RCC 7860 (cell line): ENCODE measurements at regions not wholly inside any gene's neighbourhood (a gene's known extent, or its start where the extent isn't known, plus 50 kb on each side); places are given as distances from the start of the nearest gene placed in this dataset.
"Not testable (repeated sequence)": the region's sequence is repeated elsewhere in the genome, so short reads cannot be mapped to it uniquely, and the experiment has no call there.

Experiments used
- DNase-seq: peaks from one replicate; pipeline ENCODE4 v3.0.0-alpha.2; 2015; ENCODE audit warnings: low spot score
- FAIRE-seq: peaks from 2 replicates; lab custom pipeline; 2012; peaks lifted over from hg19 to GRCh38; lab: Jason Lieb, UNC

DNA sequence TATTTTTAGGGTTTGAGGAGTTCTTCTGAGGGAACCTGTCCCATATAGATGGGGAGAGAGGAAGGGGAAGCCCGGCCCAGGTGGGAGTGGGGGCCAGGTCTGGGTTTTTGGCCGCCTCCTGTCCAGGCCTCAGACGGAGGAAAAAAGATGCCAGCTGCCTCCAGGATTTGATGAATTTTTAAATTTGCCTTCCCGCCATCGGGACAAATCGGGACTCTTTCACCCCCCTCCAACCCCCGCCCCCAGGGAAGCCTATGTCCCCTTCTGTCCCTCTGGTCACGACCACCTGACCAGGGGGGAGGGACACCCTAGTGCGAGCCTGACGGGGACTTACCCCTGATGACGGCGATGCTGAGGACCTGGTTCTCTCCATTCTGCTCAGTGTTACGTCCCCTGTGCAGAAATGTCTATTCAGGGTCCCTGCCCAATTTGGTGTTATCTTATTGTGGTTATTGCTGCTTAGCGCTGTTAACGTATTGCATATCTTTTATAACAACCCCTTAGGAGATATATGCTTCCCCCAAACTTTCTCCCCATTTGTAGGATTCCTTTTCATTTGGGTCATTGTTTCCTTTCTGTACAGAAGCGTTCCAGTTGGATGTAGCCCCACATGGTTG is 115.9 kb upstream of the GRK3 start:
- DNase-seq (no peak), FAIRE-seq (no peak)

DNA sequence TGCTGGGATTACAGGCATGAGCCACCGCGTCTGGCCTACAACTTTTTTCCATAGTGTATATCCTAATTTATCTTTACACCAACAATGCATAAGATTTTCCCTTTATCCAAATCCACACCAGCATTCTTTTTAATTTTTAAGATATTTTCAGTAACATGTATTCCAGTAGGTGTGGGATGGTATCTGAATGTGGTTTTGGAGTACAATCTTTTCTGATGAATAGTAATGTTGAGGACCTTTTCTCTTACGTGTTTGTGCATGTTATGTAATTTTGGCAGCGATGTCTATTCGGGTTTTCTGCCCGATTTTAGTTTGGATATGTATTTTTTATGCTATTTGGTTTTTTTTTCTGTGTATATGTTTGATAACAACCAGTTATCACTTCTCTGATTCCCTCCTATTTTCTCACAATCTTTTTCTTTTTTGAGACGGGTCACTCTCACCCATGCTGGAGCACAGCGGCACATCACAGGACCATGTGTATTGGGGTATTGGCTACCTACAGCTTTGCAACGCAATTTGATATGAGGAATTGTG is 114.6 kb upstream of the GRK3 start:
- FAIRE-seq (no peak), DNase-seq (no peak)

DNA sequence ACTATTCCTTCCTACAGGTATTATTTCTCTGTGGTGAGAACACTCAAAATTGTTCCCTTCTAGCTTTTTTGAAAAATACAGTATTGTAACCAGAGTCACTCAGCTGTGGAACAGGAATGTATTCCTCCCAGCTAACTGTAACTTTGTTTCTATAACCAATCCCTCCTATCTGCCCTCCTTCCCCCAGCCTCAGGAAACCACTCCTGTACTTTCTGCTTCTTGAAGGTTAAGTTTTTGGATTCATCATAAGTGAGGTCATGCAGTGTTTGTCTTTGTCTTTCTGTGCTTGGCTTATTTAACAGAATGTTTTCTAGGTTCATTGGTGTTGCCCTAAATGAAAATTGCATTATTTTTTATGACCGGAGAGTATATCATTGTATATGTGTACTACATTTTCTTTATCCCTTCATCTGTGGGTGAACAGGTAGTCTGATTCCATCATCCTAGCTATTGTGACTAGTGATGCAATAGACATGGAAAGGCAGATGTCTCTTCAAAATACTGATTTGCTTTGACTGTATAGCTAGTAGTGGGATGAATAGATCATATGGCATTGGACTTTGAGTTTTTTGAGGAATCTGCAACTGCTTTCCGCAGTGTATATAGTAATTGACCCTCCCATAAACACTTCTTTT is 112.9 kb upstream of the GRK3 start:
- DNase-seq (no peak), FAIRE-seq (no peak)

DNA sequence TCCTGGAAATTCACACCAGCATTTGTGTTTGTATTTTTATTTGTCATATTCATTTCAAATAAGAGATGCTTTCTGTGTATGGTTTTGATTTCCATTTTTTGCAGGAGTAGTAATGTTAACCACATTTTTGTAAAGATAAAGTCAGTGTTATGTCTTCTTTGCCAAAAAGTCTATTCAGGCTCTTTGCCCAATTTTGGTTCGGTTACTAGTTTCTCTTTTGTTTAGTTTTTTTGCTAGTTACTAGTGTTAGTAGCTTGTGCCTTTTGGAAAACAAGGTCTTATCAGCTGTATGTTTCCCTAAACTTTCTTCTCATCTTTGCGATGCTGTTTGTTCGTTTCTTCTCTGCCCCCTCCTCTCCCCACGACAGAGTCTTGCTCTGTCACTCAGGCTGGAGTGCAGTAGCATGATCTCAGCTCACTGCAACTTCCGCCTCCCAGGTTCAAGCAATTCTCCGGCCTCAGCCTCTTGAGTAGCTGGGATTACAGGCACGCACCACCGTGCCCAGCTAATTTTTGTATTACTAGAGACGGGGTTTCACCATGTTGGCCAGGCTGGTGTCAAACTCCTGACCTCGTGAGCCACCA is 112.3 kb upstream of the GRK3 start:
- no peak for DNase-seq
- no peak for FAIRE-seq

DNA sequence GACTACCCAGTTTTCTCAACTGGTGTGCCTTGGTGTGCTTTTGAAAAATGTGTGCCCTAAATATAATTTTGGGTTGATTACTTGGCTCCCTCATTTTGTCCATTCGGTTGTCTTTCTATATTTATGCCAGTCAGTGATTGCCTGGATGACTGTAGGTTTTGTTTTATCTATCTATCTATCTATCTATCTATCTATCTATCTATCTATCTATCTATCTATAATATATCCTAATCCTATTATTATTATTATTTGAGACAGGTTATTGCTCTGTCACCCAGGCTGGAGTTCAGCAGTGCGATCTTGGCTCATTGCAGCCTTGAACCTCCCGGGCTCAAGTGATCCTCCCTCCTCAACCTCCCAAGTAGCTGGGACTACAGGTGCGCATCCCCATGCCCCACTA is 111.4 kb upstream of the GRK3 start:
- FAIRE-seq (no peak), DNase-seq (no peak)

DNA sequence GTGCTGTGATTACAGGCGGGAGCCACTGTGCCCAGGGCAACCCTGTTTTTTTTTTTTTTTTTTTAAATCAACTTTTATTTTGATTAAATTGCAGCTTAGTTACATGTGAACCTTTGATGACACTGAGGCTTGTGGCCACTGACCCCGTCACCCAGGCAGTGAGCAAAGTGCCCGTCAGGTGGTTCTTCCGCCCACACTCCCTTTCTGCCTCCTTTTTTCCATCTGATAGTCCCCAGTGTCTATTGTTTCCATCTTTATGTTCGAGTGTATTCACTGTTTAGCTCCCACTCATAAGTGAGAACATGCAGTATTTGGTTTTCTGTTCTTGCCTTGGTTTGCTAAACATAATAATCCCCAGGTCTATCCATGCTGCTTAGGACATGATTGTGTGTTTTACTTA is 110.9 kb upstream of the GRK3 start:
- no peak for FAIRE-seq

DNA sequence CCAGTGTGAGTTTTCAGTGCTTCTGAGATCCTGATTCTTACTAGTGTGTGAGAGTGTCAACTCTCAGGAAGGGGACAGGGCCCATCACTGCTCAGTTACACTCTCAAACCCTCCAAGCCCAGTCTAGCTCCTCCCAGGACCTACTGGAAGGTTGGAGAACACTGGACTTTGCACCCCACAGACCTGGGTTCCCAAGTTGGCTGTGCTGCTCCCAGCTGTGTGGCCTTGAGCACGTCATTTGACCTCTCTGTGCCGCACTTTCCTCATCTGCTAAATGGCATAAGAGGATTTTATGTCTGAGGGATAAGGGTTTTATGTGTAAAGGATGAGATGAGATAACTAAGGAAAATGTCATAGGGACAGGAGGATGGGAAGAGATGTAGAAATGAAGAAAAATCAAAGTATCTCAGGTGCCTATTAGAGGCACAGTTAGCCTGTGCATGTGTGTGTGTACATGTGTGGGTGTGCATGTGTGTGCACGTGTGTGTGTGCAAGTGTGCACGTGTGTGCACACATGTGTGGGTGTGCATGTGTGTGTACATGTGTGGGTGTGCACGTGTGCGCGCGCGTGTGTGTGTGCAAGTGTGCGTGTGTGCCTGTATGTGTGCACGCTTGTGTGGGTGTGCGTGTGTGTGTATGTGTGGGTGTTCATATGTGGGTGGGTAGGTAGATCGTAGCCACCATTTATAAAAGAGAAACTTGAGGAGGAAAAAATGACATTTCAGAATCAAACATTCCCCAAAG is 108.0 kb upstream of the GRK3 start:
- not testable (repeated sequence) for FAIRE-seq, DNase-seq

More for the DNA sequence above, 110.9 kb upstream of the GRK3 start:
- no peak for DNase-seq

DNA sequence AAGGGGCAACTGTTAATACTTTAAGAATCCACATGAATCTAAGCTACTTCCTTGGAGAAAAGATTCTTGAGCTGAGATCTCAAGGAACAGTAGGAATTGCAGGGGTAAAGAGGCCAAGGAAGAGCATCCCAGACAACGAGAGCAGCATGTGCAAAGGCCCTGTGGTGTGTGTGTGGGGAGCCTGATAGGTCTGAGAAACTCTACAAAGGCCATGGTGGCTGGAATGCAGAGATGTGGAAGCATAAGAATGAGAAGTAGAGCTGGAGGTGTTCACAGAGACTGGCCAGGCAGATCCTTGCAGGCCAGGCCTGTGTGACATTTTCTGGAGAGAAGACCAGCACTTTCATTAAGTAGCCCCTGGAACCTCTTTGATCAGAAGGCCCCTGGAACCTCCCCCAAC is 105.8 kb upstream of the GRK3 start:
- not testable (repeated sequence) for FAIRE-seq, DNase-seq

DNA sequence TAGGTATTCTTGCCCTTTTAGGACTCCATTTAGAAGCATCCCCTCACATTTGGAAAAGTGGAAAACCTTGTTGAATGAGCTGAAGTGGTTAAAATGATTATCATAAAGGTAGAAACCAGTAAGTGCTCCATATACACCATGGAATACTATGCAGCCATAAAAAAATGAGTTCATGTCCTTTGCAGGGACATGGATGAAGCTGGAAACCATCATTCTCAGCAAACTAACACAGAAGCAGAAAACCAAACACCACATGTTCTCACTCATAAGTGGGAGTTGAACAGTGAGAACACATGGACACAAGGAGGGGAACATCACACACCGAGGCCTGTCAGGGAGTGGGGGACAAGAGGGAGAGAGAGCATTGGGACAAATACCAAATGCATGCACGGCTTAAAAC is 103.8 kb upstream of the GRK3 start:
- DNase-seq, FAIRE-seq: not testable (repeated sequence)

DNA sequence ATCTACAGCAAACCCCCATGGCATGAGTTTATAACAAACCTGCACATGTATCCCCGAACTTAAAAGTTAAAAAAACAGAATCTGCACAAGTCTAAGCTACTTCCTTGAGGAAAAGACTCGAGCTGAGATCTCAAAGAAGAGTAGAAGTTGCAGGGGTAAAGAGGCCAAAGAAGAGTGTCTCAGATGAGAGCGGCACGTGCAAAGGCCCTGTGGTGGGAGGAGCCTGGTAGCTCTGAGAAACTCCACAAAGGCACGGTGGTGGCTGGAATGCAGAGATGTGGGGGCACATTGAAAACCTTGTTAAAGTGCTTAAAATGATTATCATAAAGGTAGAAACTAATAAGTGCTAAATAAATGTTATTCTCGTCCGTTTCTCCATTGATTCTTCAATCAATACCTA is 103.2 kb upstream of the GRK3 start:
- DNase-seq (no peak), FAIRE-seq (no peak)

DNA sequence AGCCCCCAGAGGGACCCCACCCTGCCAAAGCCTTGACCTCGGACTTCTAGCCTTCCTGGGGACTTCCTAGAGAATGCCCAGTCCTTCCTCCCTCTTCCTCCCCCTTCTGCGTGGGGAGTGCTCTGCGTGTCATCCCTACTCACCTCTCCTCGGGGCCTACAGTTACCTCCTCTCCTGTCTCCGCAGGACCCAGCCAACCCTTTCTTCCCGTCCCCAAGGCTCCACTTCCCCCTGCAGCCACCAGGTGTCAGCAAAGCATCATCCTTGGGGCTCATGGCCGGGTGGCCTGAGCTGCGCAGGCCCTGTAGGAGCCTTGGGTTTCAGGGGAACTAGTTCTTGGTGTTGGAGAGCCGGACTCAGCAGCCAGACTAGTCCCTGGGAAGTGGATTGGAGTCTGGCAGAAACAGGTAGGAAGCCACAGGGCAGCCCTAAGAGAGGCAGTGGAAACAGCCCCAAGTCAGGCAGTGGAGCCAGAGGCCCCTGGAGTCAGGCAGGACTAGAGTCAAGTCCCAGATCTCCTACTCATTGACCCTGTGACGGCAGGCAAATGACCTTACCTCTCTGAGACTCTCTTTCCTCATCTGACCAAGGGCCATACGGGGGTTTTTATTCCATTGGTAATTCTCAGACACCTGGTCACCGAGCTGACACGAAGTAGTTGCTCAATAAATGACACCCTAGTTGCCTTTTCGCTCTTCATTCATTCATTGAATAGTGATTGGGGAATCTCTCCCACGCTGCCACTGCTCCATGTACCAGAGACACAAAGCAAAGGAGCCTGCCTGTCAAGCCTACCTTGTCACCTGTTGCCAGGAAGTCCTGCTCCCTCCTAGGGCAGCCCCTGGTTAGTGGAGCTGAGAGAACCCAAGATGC is 101.8 kb upstream of the GRK3 start:
- FAIRE-seq, DNase-seq: not testable (repeated sequence)

DNA sequence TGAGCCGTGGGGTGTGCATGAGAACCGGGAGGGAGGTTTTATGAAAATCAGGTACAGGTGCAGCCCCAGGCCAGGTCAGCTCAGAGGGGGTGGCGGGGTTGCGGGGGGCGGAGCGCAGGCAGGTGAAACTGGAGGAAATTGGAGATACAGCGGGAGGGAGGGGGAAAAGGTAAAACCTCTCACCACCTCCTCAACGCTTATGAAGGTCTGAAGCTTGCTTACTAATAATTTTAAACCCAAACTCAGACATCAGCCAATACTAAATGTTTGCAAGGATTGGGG is 101.2 kb upstream of the GRK3 start:
- not testable (repeated sequence) for FAIRE-seq, DNase-seq

DNA sequence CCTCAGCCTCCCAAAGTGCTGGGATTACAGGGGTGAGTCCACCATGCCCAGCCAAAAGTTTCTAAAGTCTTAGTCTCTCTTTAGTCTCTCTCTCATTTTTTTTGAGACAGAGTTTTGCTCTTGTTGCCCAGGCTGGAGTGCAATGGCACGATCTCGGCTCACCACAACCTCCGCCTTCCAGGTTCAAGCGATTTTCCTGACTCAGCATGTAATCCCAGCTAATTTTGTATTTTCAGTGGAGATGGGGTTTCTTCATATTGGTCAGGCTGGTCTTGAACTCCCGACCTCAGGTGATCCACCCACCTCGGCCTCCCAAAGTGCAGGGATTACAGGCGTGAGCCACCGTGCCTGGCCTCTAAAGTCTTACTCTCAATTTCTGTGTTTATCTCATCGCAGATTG is 100.1 kb upstream of the GRK3 start:
- not testable (repeated sequence) for FAIRE-seq, DNase-seq

DNA sequence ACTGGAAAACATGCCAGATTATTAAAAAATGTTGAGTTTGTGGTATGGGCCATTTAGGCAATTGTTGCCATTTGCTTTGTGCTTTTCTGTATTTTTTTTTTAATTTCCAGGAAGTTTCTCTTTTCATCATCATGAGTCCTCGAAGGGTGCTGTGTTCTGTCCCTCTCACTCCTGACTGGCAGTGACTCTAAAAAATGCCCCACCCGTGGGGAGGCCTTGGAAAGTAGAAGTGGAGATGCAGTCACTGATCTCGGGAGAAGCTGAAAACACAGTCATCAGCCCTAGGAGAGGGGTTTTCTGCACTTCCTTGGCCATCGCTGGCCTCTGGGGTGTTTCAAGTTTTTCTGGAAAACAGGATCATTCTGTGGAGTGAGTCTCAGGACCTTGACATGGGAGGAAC is 98.5 kb upstream of the GRK3 start:
- FAIRE-seq: no peak

DNA sequence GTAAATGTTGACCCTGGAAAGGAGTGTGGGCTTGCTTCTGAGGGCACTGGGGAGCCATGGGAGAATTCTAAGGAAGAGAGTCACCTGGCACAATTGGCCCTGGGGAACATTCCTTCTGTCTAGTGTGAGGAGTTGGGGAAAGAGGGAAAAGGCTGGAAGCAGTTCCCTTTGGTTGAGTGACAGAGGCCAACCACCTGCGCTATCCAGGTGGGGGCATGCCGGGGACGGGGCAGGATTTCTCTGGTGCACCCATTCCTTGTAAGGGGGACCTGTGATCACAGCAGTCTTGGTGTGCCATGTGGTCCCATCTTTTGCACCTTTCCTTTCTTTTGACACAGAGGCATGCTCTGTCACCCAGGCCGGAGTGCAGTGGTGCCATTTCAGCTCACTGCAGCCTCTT is 92.1 kb upstream of the GRK3 start:
- DNase-seq: no peak

More for the DNA sequence above, 98.5 kb upstream of the GRK3 start:
- DNase-seq: no peak

DNA sequence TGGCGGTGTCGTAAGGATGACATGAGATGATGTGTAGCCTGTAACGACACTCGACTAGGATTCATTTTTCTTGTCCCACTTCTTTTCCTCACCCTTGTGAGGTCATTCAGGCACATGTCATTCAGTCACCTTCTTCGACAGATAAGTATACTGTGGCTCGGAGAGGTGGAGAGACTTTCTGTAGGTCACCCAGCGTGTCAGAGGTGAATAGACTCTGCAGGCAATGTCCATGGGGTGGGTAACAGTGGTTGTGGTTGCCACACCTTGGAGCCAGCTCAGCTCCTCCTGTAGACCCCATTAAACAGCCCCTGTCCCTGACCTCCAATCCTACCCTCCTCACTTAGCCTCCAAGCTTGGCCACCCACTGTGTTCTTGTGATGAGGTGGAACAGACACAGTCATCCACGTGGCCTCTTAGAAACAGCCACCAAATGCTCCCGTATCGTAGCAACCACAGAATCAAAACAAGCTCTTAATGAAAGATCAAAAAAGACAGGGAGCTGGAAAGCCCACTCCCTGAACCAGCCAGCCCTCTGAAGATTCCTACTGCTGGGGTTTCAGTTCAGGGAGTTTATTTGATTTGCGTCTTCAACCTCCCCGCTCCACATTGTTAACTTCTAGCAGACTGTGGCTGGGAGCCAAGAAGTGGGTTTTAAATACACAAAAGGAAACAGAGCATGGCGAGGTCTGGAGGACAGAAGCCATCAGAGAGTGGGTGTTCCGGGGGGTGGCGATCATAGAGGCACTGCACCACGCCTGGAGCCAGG is 89.0 kb upstream of the GRK3 start:
- DNase-seq (peak; percentile 38), FAIRE-seq (peak; percentile 27)

More for the DNA sequence above, 92.1 kb upstream of the GRK3 start:
- FAIRE-seq: no peak

DNA sequence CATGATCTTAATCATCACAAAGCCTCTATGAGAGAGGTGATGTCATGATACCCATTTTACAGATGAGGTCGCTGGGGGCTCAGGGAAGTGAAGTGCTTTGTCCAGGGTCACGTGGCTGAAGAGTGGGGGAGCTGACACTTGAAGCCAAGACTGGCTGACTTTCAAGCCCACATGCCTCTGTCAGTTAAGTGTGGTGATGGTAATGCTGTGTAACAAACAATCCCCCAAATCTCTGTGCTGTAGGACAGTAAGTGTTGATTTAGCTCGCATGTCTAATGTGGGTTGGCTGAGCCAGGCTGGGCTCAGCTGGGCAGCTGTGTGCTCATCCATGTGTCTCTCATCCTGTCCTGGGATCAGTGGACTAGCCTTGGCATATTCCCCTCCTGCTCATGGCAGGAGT is 87.1 kb upstream of the GRK3 start:
- no peak for FAIRE-seq
- no peak for DNase-seq

DNA sequence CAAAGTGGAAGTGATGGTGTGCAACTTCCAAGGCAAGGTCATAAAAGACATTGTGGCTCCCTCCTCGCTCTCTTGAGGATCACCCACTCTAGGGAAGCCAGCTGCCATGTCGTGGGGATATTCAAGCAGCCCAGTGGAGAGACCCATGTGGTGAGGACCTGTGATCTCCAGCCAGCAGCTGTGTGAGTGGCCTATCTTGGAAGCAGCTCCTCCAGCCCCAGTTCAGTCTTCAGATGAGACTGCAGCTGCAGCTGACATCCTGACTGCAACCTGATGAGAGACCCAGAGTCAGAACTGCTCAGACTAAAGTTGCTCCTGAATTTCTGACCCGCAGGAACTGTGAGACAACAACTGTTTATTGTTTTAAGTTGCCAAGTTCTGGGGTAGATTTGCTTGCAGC is 86.4 kb upstream of the GRK3 start:
- FAIRE-seq: no peak
- no peak for DNase-seq

DNA sequence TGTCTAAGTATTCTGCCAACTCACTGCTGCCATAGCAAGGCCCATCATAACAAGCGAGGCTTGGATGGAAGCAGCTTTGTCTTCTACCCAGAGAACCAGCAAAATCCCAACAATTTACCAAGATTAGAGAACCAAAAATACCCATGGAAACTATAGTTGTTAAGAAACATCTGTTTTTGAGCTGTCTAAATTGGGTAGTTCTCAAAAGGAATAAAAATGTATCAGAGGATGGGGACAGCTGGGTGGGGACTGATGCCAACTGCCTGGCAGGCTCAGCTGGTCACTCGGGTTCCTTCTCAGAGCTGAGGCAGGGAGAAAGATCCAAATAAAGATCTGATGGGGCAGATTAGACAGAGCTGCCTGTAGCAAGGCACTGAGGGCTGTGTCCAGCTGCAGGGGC is 85.9 kb upstream of the GRK3 start:
- FAIRE-seq (no peak), DNase-seq (no peak)

DNA sequence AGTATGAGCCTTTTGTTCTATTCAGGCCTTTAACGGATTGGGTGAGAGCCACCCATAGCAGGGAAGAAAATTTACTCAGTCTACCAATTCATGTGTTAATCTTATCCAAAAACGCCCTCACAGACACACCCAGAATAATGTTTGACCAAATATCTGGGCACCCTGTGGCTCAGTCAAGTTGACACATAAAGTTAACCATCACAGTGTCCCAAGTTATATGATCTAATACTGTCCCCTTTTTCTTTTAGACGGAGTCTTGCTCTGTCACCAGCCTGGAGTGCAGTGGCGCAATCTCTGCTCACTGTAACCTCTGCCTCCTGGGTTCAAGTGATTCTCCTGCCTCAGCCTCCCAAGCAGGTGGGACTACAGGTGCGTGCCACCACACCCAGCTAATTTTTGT is 83.6 kb upstream of the GRK3 start:
- not testable (repeated sequence) for FAIRE-seq, DNase-seq
